Thyroid gland (tissue), 4 donors: ENCODE measurements at regions not wholly inside any gene's neighbourhood (a gene's known extent, or its start where the extent isn't known, plus 50 kb on each side); places are given as distances from the start of the nearest gene placed in this dataset.
"Not testable (repeated sequence)": the region's sequence is repeated elsewhere in the genome, so short reads cannot be mapped to it uniquely, and the experiment has no call there.

Experiments
- DNase-seq, 2 donors: peaks; one replicate each; pipeline ENCODE4 v3.0.0-alpha.2; 2019
- H3K27ac ChIP-seq, 3 donors: fragments of 200-600 bp; sonication (generic); 1 replicate in 2 of 3; 2 replicates in 1 of 3; pipeline ENCODE4 v1.5.1; 2016 to 2019; ENCODE audit warnings: mild to moderate bottlenecking in 1 of 3, moderate library complexity in 1 of 3
- H3K27me3 ChIP-seq: fragments of 200-600 bp; sonication (generic); one replicate; pipeline ENCODE4 v1.5.1; 2019
- H3K36me3 ChIP-seq, 2 donors: fragments of 200-600 bp; sonication (generic); one replicate each; pipeline ENCODE4 v1.5.1; 2016 to 2019
- H3K4me1 ChIP-seq, 2 donors: fragments of 200-600 bp; sonication (generic); one replicate each; pipeline ENCODE4 v1.5.1; 2017 to 2019
- H3K4me3 ChIP-seq, 3 donors: fragments of 200-600 bp; sonication (generic); replicated peaks in 1 of 3; 1 replicate in 2 of 3; 2 replicates in 1 of 3; pipeline ENCODE4 v1.5.1; 2016; ENCODE audit warnings: mild to moderate bottlenecking in 1 of 3
- H3K9me3 ChIP-seq: fragments of 200-600 bp; sonication (generic); one replicate; pipeline ENCODE4 v1.5.1; 2017
- POLR2A ChIP-seq, 2 donors: fragments of 450-650 bp; IDR thresholded peaks; one replicate each; pipeline ENCODE4 v1.6.1; 2017; ENCODE audit warnings: antibody characterized with exemption in 2 of 2, mild to moderate bottlenecking in 2 of 2, moderate library complexity in 1 of 2
- WGBS, 2 donors: methylation state at CpG; one replicate each; pipeline ENCODE4 v1.1.5; 2017; 5-methylcytosine and 5-hydroxymethylcytosine counted together
- intact Hi-C: fragments of 100-400 bp; cut with DNase I; formaldehyde crosslinking; loops from one replicate; pipeline ENCODE4 v1.15.1; 2023
- TF ChIP-seq, protein P1 (sequence below), 6 experiments: fragments of 200-600 bp in 3 of 6; fragments of 450-650 bp in 3 of 6; sonication (generic) in 3 of 6; IDR thresholded peaks; one replicate each; pipeline ENCODE4 v1.5.1; 2016 to 2019; ENCODE audit warnings: antibody characterized with exemption in 6 of 6, mild to moderate bottlenecking in 2 of 6, inconsistent platforms in 1 of 6, moderate library complexity in 1 of 6

DNA sequence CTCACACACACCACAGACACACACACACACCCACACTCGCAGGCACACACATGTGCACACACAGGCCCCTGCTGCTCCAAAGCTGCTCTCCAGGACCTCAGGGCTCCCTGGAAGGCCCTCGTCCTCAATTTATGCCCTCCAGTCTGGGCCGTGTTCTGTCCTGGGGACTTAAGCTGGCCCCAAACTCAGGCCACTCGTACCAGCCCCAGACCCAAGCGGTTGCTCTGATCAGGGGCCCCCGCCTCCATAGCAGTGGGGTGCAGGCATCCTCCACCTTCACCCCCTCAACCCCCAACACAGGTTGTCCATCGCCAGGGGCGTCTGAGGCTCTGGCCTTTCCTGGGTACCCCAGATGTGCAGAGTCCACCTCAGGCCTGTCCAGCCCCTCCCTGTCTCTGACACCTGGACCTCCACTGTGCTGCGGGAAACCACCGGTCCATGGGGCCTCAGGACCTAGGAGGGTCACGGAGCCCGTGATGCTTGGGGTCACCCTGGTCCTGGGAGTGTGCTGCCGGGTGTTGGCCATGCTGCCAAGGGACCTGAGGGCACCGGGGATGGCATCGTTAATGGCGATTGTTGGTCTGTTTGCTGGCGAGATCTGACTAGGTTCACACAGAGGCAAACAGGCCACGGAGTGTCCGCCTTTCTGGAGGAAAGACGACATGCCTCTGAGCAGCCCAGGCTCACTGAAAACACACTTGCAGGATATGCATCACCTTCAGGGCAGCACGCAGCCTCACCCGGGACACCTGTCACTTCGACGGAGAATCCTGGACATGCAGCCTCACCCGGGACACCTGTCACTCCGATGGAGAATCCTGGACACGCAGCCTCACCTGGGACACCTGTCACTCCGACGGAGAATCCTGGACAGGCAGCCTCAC, 155.6 kb downstream of the NDUFA10 start:
- Histone ChIP-seq H3K27me3 (no peaks in the 10 kb centered on the region), H3K27ac (no peak overlapping the region), H3K36me3 (no peaks in the 10 kb centered on the region), H3K4me3 (no peak overlapping the region), H3K9me3 (no peaks in the 10 kb centered on the region), H3K4me1 (no peaks in the 10 kb centered on the region)
- DNase-seq = no peak
- intact Hi-C loops = no loop called here
- 91 to 93% methylated on average over 21 to 27 of the region's 29 CpGs for WGBS, 2 donors
- no peak for TF ChIP-seq POLR2A (IDR thresholded peaks at IDR 0.05)
- TF ChIP-seq, protein P1, sequence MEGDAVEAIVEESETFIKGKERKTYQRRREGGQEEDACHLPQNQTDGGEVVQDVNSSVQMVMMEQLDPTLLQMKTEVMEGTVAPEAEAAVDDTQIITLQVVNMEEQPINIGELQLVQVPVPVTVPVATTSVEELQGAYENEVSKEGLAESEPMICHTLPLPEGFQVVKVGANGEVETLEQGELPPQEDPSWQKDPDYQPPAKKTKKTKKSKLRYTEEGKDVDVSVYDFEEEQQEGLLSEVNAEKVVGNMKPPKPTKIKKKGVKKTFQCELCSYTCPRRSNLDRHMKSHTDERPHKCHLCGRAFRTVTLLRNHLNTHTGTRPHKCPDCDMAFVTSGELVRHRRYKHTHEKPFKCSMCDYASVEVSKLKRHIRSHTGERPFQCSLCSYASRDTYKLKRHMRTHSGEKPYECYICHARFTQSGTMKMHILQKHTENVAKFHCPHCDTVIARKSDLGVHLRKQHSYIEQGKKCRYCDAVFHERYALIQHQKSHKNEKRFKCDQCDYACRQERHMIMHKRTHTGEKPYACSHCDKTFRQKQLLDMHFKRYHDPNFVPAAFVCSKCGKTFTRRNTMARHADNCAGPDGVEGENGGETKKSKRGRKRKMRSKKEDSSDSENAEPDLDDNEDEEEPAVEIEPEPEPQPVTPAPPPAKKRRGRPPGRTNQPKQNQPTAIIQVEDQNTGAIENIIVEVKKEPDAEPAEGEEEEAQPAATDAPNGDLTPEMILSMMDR (IDR thresholded peaks at IDR 0.05) = no peak

- TF ChIP-seq, protein P1 (IDR thresholded peaks at IDR 0.05) = no peak
- TF ChIP-seq POLR2A (IDR thresholded peaks at IDR 0.05) = no peak
- Histone ChIP-seq H3K27ac (no peak overlapping the region), H3K9me3 (no peaks in the 10 kb centered on the region), H3K4me1 (no peaks in the 10 kb centered on the region), H3K27me3 (no peaks in the 10 kb centered on the region), H3K36me3 (no peaks in the 10 kb centered on the region), H3K4me3 (no peak overlapping the region)
- no peak for DNase-seq
- WGBS, 2 donors = 94 to 96% methylated on average over 4 of the region's 4 CpGs
- intact Hi-C loops = no loop called here
Observed at GRCh38 chr2:239868556-239869181, 156.5 kb downstream of the NDUFA10 start.

GRCh38 chr2:239866778-239867177, 158.4 kb downstream of the NDUFA10 start:
- no peaks in the 10 kb centered on the region for H3K9me3 ChIP-seq
- no peak overlapping the region for H3K27ac ChIP-seq
- H3K27me3 ChIP-seq = no peaks in the 10 kb centered on the region
- no peak for DNase-seq
- TF ChIP-seq, protein P1 (IDR thresholded peaks at IDR 0.05) = no peak
- no peak for TF ChIP-seq POLR2A (IDR thresholded peaks at IDR 0.05)
- intact Hi-C loops = no loop called here
- no peak overlapping the region for H3K4me3 ChIP-seq
- WGBS, 2 donors = 93 to 97% methylated on average over 3 of the region's 3 CpGs
- no peaks in the 10 kb centered on the region for H3K4me1 ChIP-seq
- H3K36me3 ChIP-seq = no peaks in the 10 kb centered on the region

DNA sequence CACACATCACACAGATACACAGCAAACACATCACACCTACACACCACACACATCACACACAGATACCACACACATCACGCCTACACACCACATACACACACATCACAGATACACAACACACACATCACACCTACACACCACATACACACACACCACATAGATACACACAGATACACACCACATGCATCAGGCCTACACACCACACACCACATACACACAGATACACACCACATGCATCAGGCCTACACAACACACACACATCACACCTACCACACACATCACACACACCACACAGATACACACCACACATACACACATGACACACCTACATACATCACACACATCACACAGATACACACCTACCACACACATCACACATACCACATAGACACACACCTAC, 158.8 kb downstream of the NDUFA10 start:
- no peak for TF ChIP-seq POLR2A (IDR thresholded peaks at IDR 0.05)
- TF ChIP-seq, protein P1 (IDR thresholded peaks at IDR 0.05) = no peak
- WGBS, 2 donors = 93 to 100% methylated on average over 1 of the region's 1 CpG
- Histone ChIP-seq H3K27me3 (no peaks in the 10 kb centered on the region), H3K4me3 (no peak overlapping the region), H3K4me1 (no peaks in the 10 kb centered on the region), H3K36me3 (no peaks in the 10 kb centered on the region), H3K27ac (no peak overlapping the region), H3K9me3 (no peaks in the 10 kb centered on the region)
- intact Hi-C loops = no loop called here
- no peak for DNase-seq

GRCh38 chr2:239865856-239866255, 159.3 kb downstream of the NDUFA10 start:
- H3K27ac ChIP-seq, H3K27me3 ChIP-seq, H3K36me3 ChIP-seq, H3K4me1 ChIP-seq, intact Hi-C loops, H3K4me3 ChIP-seq, H3K9me3 ChIP-seq, DNase-seq: not testable (repeated sequence)
- 92 to 93% methylated on average over 5 of the region's 5 CpGs for WGBS, 2 donors
